NCI-H2227 (cell line): ENCODE measurements at regions not wholly inside any gene's neighbourhood (a gene's known extent, or its start where the extent isn't known, plus 50 kb on each side); places are given as distances from the start of the nearest gene placed in this dataset.

ENCODE experiments used
- DNase-seq: peaks from one replicate; lab custom pipeline; 2025; ENCODE audit not compliant: unreplicated experiment; lab: John Stamatoyannopoulos, UW

- no peak for DNase-seq
Measured at GRCh38 chr17:79295307-79295706, 220.7 kb downstream of the ENGASE start.

GRCh38 chr17:79294459-79295071 is 219.9 kb downstream of the ENGASE start:
- no peak for DNase-seq

- DNase-seq, result no peak
Measured at GRCh38 chr17:79292501-79292900, 217.9 kb downstream of the ENGASE start.

GRCh38 chr17:79291391-79291790 is 216.8 kb downstream of the ENGASE start:
- DNase-seq, result no peak

- DNase-seq, result no peak
Measured at GRCh38 chr17:79290726-79291125, 216.1 kb downstream of the ENGASE start.

- no peak for DNase-seq
Measured at GRCh38 chr17:79288950-79289349, 214.3 kb downstream of the ENGASE start.

GRCh38 chr17:79286440-79286839 is 211.8 kb downstream of the ENGASE start:
- no peak for DNase-seq

GRCh38 chr17:79285973-79286372 is 211.3 kb downstream of the ENGASE start:
- no peak for DNase-seq

- DNase-seq, result no peak
Measured at GRCh38 chr17:79282294-79282693, 207.7 kb downstream of the ENGASE start.

GRCh38 chr17:79281803-79282202 is 207.2 kb downstream of the ENGASE start:
- DNase-seq, result no peak

GRCh38 chr17:79280866-79281572 is 206.4 kb downstream of the ENGASE start:
- no peak for DNase-seq

GRCh38 chr17:79280010-79280409 is 205.4 kb downstream of the ENGASE start:
- DNase-seq, result no peak

GRCh38 chr17:79279320-79279719 is 204.7 kb downstream of the ENGASE start:
- no peak for DNase-seq

- DNase-seq, result no peak
Measured at GRCh38 chr17:79276821-79277220, 202.2 kb downstream of the ENGASE start.

GRCh38 chr17:79273660-79274059 is 199.0 kb downstream of the ENGASE start:
- no peak for DNase-seq

GRCh38 chr17:79272666-79273219 is 198.1 kb downstream of the ENGASE start:
- no peak for DNase-seq

GRCh38 chr17:79272220-79272619 is 197.6 kb downstream of the ENGASE start:
- no peak for DNase-seq

- DNase-seq, result no peak
Measured at GRCh38 chr17:79269620-79270019, 195.0 kb downstream of the ENGASE start.

GRCh38 chr17:79263191-79263590 is 188.6 kb downstream of the ENGASE start:
- DNase-seq, result no peak

- no peak for DNase-seq
Measured at GRCh38 chr17:79262624-79263023, 188.0 kb downstream of the ENGASE start.

- no peak for DNase-seq
Measured at GRCh38 chr17:79261355-79262072, 186.9 kb downstream of the ENGASE start.

- DNase-seq, result no peak
Measured at GRCh38 chr17:79258843-79259242, 184.2 kb downstream of the ENGASE start.
